ENCODE measurements at regions not wholly inside any gene's neighbourhood (a gene's known extent, or its start where the extent isn't known, plus 50 kb on each side); places are given as distances from the start of the nearest gene placed in this dataset.
"Not testable (repeated sequence)": the region's sequence is repeated elsewhere in the genome, so short reads cannot be mapped to it uniquely, and the experiment has no call there.

- peak; percentile 74 for DNase-seq
Measured at GRCh38 chr1:199226163-199226562, 587.3 kb downstream of the PTPRC start.

GRCh38 chr1:199242147-199242546, 603.3 kb downstream of the PTPRC start:
- DNase-seq: no peak

GRCh38 chr1:199242601-199243000, 603.8 kb downstream of the PTPRC start:
- DNase-seq: no peak

DNA sequence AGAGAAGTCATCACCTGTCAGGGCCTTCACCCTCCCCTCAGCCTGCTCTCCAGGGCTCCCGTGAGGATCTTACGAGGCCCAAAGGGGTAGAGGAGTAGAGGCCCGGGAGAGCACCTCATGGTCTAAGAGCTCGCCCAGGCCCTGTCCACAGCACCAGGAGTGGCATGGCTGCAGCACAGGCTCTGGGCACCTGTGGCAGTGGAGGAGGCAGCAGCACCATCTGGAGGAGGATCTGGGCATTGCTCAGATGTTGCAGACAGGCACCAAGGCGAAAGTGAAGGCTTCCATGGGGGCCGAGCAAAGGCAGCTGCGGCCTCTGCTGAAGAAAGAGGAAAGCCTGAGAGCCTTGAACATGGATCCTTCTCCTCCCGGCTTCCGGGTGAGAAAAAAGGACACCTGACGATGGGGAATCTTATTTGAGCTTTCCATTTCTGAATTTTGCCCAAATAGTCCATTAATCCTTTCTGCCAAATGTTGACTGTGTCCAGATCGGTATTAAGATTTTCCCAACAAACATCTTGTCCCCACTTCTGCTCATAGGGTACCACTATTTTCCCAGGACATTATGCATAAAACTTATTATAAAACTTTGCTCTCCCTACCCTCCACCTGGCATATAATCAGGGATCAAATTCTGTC, 604.7 kb downstream of the PTPRC start:
- peak; percentile 49 for DNase-seq

- DNase-seq: no peak
Measured at GRCh38 chr1:199245946-199246345, 607.1 kb downstream of the PTPRC start.

- no peak for DNase-seq
Measured at GRCh38 chr1:199246716-199247115, 607.9 kb downstream of the PTPRC start.

- no peak for DNase-seq
Measured at GRCh38 chr1:199247891-199248290, 609.1 kb downstream of the PTPRC start.

DNA sequence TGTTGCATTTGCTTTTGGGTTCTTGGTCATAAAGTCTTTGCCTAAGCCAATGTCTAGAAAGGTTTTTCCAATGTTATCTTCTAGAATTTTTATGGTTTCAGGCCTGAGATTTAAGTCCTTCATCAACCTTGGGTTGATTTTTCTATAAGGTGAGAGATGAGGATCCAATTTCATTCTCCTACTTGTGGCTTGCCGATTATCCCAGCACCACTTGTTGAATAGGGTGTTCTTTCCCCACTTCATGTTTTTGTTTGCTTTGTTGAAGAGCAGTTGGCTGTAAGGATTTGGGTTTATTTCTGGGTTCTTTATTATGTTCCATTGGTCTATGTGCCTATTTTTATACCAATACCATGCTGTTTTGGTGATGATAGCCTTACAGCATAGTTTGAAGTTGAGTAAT, 615.2 kb downstream of the PTPRC start:
- not testable (repeated sequence) for DNase-seq

DNA sequence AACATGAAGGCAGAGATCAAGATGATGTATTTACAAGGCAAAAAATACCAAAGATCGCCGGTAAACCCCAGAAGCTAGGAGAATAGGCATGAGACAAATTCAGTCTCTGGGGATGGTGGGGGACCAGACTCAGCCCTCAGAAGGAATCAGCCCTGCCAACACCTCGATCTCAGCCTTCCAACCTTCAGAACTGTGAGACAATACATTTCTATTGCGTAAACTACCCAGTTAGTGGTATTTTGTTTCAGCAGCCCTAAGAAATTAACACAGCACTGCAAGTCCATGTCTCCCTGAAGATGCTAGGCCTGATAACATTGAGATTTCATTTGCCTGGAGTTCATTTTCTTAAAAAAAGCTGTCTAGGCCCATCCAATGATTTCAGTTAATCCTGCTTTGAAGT, 622.5 kb downstream of the PTPRC start:
- DNase-seq: no peak

- DNase-seq: no peak
Measured at GRCh38 chr1:199264283-199264682, 625.4 kb downstream of the PTPRC start.

DNA sequence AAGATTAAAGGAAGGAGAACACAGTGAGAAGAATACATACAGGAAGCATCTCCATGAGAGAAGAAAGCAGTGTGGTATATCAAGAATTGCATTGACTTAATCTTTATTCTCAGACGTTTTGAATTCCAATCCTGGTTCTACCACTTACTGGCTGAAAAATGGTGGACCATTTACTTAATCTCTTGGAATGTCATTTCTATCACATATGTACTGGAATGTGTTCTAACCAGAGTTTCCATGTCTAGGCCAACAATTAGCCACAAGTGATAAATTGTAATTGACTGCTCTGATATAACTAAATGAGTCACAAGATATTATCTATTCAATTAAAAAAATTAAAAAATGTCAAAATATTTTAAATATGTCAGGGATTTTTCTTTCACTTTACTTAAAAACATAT, 626.1 kb downstream of the PTPRC start:
- peak; percentile 45 for DNase-seq

DNA sequence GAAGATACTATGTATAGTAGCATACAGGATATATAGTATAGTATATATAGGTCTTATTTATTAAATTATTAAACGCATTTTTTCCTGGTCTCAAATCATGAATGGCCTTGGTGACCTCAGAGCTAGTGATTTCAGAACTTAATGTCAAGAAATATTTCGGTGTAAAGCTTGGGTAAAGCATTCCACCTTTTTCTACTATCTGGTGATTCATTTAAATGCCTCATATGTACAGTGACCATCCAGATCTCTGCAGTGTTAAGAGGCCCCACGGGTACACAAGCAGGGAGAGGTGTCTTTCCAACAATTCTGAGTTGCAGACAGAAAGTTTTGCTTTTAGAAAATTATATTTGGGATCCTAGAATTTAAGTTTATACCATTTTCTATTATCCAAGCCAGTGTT, 626.5 kb downstream of the PTPRC start:
- DNase-seq: peak; percentile 28

- DNase-seq: peak; percentile 30
Measured at GRCh38 chr1:199269241-199269640, 630.4 kb downstream of the PTPRC start.

GRCh38 chr1:199272139-199272544, 633.3 kb downstream of the PTPRC start:
- peak; percentile 77 for DNase-seq

DNA sequence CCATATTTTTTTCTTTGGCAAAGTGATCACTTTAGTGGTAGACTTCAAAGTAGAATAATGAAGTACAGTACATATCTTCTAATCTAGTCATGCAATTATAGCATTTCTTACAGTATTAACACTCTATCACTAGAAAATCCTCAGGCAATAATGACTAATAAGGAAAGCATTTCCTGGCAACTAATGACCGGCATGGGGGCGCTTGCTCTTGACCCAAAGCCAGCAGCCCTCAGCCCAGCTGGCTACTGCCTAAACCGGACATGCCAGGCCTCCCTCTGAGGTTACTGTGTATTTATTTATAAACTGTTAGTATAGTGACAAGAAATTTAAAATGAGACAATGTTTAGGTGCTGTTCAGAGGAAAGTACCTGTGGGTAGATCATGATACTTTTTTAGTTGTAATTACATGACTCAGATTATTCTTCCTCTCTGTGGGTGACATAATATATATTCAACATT, 633.8 kb downstream of the PTPRC start:
- DNase-seq: peak; percentile 95

- peak; percentile 48 for DNase-seq
Measured at GRCh38 chr1:199273837-199274379, 635.1 kb downstream of the PTPRC start.

- DNase-seq: peak; percentile 38
Measured at GRCh38 chr1:199279067-199279466, 640.2 kb downstream of the PTPRC start.

- no peak for DNase-seq
Measured at GRCh38 chr1:199279872-199280645, 641.2 kb downstream of the PTPRC start.

DNA sequence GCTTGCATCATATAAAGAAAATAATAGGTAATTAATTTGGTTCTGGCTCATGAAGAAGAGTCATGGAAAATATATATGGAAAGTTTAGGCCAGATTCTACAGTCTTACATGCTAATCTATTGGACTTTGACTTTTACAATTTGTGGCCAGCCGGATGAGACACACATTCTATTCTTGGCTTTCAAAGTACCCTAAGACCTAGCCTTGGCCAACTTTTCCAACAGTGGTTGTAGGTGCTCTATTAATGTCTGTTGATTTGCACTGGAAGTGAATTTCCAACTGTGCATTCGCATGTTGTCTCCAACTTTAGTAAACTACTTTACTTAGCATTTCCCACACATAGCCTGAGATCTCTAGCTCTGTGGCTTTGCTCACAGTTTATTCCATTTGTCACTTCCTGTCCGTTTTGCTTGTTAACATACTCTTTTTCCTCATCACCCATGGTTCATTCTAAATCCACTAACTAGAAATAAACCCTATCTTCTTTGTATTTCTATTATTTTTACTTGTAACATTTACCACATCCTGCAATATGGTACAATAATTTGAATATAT, 644.0 kb downstream of the PTPRC start:
- DNase-seq: no peak

- DNase-seq: peak; percentile 15
Measured at GRCh38 chr1:199283794-199284193, 645.0 kb downstream of the PTPRC start.

GRCh38 chr1:199287206-199287605, 648.4 kb downstream of the PTPRC start:
- no peak for DNase-seq

DNA sequence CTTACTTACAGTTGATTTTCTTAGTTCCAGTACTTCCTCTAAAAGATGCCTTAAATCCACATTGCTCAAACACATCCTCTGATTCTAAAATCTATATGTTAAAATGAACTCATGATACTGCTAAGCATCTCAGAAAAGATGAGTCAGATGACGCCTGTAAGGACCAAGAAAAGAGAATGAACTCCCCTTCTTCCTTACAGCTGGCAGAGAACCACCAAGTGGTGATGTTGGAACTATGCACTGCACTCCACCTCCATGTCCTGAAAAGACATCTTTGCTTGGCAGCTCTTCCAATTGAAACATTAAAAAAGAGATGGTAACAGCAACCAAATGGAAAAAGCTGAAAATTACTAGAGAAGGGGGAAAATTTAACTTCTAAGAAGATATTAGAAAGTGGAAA, 648.8 kb downstream of the PTPRC start:
- peak; percentile 27 for DNase-seq

- peak; percentile 20 for DNase-seq
Measured at GRCh38 chr1:199290186-199290585, 651.3 kb downstream of the PTPRC start.

All from fibroblast of skin of abdomen (primary cell).